ENCODE measurements at regions not wholly inside any gene's neighbourhood (a gene's known extent, or its start where the extent isn't known, plus 50 kb on each side); places are given as distances from the start of the nearest gene placed in this dataset.
"Not testable (repeated sequence)": the region's sequence is repeated elsewhere in the genome, so short reads cannot be mapped to it uniquely, and the experiment has no call there.

DNA sequence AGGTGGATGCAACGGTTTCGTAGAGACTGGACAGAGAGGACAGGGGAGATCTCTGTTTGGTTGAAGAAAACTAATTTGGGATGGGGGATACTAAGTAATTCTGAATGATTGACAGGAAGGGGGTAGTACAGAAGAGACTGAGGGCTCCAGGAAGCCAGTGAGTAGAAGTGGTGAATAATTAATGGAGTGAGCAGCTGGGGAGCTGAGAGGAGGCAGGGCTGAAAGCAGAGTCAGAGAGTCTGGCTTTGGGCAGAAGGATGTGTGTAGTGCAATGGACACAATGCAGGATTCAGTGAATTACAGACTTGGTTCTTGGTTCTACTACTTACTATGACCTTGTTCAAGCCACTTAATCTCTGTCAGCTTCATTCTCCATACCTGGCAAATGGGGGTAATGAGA is 161.7 kb downstream of the RBMX2 start:
- Mint-ChIP-seq H3K36me3 (ENCODE audit: low read depth) (no peaks in the 10 kb centered on the region), H3K4me1 (ENCODE audit: low read depth) (no peaks in the 10 kb centered on the region), H3K27me3 (peaks cover 21% of the 10 kb centered on the region), H3K9me3 (no peaks in the 10 kb centered on the region), H3K4me3 (no peak overlapping the region), H3K27ac (no peak overlapping the region)
- no peak for DNase-seq
- intact Hi-C loops (cut with DNase I, micrococcal nuclease): no loop called here
- ChIA-PET POLR2A (no interaction called here), CTCF (no interaction called here)
- H3K36me3 ChIP-seq (ENCODE audit: insufficient read depth, low read length): no peaks in the 10 kb centered on the region
- no peaks in the 10 kb centered on the region for H3K4me1 ChIP-seq (ENCODE audit: insufficient read depth, low read length)
- ATAC-seq (ENCODE audit: poor library complexity): no peak
- no peaks in the 10 kb centered on the region for H3K9me3 ChIP-seq (ENCODE audit: control insufficient read depth in 1 of 2, insufficient read depth in 1 of 2, low read length in 2 of 2)
- H3K4me3 ChIP-seq (ENCODE audit: low read length): no peak overlapping the region
- H3K27me3 ChIP-seq (ENCODE audit: control insufficient read depth in 1 of 2, insufficient read depth in 2 of 2, low read length in 2 of 2): no peaks in the 10 kb centered on the region
- H3K27ac ChIP-seq (ENCODE audit: low read depth in 1 of 2, low read length in 2 of 2): no peak overlapping the region
- TF ChIP-seq, protein P1, sequence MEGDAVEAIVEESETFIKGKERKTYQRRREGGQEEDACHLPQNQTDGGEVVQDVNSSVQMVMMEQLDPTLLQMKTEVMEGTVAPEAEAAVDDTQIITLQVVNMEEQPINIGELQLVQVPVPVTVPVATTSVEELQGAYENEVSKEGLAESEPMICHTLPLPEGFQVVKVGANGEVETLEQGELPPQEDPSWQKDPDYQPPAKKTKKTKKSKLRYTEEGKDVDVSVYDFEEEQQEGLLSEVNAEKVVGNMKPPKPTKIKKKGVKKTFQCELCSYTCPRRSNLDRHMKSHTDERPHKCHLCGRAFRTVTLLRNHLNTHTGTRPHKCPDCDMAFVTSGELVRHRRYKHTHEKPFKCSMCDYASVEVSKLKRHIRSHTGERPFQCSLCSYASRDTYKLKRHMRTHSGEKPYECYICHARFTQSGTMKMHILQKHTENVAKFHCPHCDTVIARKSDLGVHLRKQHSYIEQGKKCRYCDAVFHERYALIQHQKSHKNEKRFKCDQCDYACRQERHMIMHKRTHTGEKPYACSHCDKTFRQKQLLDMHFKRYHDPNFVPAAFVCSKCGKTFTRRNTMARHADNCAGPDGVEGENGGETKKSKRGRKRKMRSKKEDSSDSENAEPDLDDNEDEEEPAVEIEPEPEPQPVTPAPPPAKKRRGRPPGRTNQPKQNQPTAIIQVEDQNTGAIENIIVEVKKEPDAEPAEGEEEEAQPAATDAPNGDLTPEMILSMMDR (IDR thresholded peaks at IDR 0.05): no peak

DNA sequence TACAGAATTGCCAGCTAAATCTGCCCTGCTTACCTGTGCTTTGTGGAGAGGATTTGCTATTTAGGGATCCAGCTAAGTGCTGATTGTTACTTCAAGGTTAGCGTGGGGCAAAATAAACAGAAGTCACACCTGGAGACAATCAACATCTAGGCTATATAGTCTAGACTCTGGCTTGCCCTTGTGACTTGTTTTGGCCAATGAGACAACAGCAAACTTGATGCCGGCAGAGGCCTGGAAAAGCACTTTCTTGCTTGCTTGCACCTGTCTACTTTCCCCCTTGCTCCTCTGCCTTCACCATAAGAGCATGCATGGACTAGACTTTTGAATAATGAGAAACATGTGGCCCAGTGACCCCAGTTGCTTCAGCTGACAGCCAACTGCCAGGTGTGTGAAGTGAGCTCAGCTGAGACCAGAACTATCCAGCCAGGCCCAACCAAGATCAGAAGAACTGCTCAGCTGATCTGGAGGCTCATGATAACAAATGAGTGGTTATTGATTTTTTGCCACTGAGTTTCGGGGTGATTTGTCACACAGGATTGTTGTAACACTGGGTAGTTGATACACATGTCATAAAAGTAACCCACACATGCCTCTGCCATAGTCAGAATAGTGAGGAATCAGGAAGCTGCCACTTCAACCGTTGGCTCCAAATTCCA is 164.4 kb downstream of the RBMX2 start:
- ChIA-PET CTCF (interaction anchor here (1.4 kb wide), 1 partner anchor 10 kb away, joined by 3 read pairs; no protein-coding TSS in a partner anchor), POLR2A (no interaction called here)
- no peak overlapping the region for H3K27ac ChIP-seq (ENCODE audit: low read depth in 1 of 2, low read length in 2 of 2)
- intact Hi-C loops (cut with DNase I, micrococcal nuclease): no loop called here
- ATAC-seq (ENCODE audit: poor library complexity) (no peak), DNase-seq (no peak)
- no peak overlapping the region for H3K27ac Mint-ChIP-seq
- H3K9me3 ChIP-seq (ENCODE audit: control insufficient read depth in 1 of 2, insufficient read depth in 1 of 2, low read length in 2 of 2): no peaks in the 10 kb centered on the region
- H3K36me3 ChIP-seq (ENCODE audit: insufficient read depth, low read length): no peaks in the 10 kb centered on the region
- H3K4me3 ChIP-seq (ENCODE audit: low read length): no peak overlapping the region
- H3K27me3 Mint-ChIP-seq: peaks cover 20% of the 10 kb centered on the region
- TF ChIP-seq, protein P1 (IDR thresholded peaks at IDR 0.05): no peak
- no peak overlapping the region for H3K4me3 Mint-ChIP-seq
- no peaks in the 10 kb centered on the region for H3K4me1 ChIP-seq (ENCODE audit: insufficient read depth, low read length)
- no peaks in the 10 kb centered on the region for H3K4me1 Mint-ChIP-seq (ENCODE audit: low read depth)
- H3K27me3 ChIP-seq (ENCODE audit: control insufficient read depth in 1 of 2, insufficient read depth in 2 of 2, low read length in 2 of 2): no peaks in the 10 kb centered on the region
- no peaks in the 10 kb centered on the region for H3K36me3 Mint-ChIP-seq (ENCODE audit: low read depth)
- H3K9me3 Mint-ChIP-seq: no peaks in the 10 kb centered on the region

DNA sequence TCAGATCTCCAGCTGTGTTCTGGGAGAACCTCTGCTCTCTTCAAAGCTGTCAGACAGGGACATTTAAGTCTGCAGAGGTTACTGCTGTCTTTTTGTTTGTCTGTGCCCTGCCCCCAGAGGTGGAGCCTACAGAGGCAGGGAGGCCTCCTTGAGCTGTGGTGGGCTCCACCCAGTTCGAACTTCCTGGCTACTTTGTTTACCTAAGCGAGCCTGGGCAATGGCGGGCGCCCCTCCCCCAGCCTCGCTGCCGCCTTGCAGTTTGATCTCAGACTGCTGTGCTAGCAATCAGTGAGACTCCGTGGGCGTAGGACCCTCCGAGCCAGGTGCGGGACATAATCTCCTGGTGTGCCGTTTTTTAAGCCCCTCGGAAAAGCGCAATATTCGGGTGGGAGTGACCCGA is 171.2 kb downstream of the RBMX2 start:
- ATAC-seq (ENCODE audit: poor library complexity); H3K27ac Mint-ChIP-seq; H3K4me3 ChIP-seq (ENCODE audit: low read length); intact Hi-C loops (cut with DNase I, micrococcal nuclease); DNase-seq; H3K27ac ChIP-seq (ENCODE audit: low read depth in 1 of 2, low read length in 2 of 2); H3K27me3 Mint-ChIP-seq; H3K4me1 Mint-ChIP-seq (ENCODE audit: low read depth); POLR2A ChIA-PET; H3K4me1 ChIP-seq (ENCODE audit: insufficient read depth, low read length); H3K36me3 Mint-ChIP-seq (ENCODE audit: low read depth); H3K4me3 Mint-ChIP-seq; H3K9me3 Mint-ChIP-seq; H3K9me3 ChIP-seq (ENCODE audit: control insufficient read depth in 1 of 2, insufficient read depth in 1 of 2, low read length in 2 of 2); CTCF ChIA-PET; H3K27me3 ChIP-seq (ENCODE audit: control insufficient read depth in 1 of 2, insufficient read depth in 2 of 2, low read length in 2 of 2); H3K36me3 ChIP-seq (ENCODE audit: insufficient read depth, low read length): not testable (repeated sequence)
